Hepatic stellate cell (primary cell): ENCODE measurements at regions not wholly inside any gene's neighbourhood (a gene's known extent, or its start where the extent isn't known, plus 50 kb on each side); places are given as distances from the start of the nearest gene placed in this dataset.

Experiments used
- DNase-seq: peaks from one replicate; pipeline ENCODE4 v3.0.0; 2011; ENCODE audit warnings: low spot score

DNA sequence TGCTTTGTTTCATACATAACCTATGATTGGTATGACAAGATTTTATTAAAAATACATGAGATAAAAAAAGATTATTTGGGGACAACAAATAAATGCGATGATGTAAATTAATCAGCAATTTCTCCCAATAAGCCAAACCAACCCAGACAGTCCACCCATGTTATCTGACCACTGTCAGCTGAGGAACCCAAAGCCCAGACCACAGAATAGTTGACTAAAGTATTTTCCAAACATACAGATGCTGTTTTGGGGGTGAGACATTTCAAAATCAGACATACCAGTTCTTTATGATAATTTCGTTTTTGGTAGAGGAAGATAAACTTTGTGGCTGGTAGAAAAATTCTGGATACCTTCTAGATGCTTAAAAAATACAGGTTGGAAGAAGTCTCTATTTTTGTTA is 650.8 kb upstream of the FAM241A start:
- no peak for DNase-seq

DNA sequence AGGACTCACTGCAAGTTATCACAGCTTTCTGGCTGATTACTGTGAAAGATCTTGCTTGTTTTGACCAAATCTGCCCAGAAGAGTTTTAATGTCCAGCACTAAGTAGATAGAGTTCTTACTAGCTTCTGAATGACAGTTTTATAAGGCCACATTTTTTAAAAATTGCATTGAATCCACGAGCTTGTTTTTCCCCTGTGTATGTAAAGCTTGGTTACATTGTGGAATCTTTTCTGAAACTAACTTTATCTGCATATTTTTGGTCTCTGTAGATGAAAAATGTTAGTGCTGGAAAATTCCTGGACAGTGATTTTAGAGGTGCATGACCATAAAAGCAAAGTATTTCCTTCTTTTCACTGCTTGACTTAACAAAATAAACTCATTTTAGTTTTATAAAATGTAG is 650.3 kb upstream of the FAM241A start:
- no peak for DNase-seq

DNA sequence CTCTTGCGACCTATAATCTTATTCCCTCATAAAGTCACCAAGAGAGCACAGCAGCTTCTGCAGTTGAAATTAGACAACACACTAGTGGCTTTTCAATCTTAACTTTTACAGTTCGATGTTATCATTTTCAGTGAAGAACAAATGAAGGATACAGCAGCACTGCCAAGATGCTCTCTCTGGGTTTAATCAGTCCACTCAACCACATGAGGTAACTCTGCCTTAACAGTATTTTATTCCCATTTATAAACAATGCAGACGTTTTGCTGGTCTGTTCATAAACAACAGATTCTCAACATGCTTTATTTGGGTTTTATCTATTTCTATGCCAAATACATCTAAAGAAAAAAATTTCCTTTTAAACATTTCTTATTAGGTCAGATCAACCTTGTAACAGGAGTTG is 646.0 kb upstream of the FAM241A start:
- no peak for DNase-seq

DNA sequence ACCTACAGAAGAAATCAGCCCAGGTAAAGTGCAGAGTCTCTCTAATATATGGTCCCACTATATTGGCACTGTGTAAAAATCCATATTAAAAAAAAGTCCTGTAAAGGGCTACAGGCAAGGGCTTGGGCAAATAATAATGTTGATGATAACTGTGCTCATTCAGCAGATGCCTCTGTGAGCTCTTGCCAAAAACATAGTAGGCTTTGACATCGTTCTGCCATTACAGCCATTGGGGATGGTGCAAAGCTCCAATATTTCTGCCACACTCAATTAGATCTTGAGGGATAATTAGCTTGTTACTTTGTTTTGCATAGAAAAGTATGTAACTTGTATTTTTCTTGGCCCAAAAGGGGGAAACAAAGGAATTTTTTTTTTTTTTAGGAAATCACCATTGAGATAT is 645.5 kb upstream of the FAM241A start:
- no peak for DNase-seq

DNA sequence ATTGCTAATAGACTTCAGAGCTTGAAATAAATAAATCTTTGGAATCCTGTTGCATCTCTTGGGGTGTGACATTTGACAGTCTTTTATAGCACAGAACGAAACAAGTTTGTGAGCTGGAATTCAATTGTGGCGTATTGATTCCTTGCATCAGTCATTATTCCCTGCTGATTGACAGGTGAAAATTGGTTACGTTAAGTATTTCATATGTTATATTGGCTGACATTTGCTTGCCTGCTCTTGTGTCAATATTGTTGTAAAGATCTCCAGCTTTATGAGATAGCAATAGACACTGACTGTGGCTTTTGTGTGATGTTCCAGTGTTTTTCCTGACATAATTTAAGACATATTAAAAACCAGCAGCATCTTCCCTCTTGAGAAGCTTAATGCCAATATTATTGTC is 644.4 kb upstream of the FAM241A start:
- DNase-seq, result no peak

DNA sequence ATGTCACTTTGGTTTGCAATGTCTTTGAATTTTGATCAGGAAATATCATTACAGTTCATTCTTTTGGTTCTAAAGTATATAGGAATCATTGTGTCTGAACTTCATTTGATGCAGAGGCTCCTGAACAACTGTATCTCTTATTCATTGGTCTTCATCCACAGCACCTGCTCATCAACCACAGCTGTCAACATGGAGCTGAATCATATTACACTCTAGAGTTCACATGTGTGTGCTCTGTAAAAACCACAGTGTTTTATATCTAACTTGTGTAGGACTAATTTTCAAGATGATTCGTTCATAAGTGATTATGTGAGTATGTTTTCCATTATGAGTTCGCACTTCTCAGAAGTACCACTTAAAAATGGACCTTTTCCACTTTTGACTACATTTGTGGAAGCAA is 643.3 kb upstream of the FAM241A start:
- no peak for DNase-seq

DNA sequence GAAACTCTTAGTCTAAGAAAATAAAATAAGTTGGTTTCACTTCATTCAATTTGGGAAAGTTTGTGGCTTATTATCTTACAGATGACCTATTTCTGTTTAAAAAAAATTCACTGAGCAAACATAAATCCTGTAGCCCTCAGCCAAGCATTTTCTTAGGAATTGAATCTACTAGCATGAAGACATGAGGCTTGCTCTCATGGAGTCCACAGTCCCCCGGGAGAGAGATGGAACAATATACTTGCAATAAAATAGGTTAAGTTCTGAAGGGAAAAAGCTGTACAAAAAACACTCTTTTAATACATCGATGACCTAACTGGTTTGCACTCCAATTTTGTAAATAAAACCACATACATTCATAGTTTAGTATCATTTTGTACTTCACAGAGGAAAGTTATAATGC is 642.6 kb upstream of the FAM241A start:
- no peak for DNase-seq

DNA sequence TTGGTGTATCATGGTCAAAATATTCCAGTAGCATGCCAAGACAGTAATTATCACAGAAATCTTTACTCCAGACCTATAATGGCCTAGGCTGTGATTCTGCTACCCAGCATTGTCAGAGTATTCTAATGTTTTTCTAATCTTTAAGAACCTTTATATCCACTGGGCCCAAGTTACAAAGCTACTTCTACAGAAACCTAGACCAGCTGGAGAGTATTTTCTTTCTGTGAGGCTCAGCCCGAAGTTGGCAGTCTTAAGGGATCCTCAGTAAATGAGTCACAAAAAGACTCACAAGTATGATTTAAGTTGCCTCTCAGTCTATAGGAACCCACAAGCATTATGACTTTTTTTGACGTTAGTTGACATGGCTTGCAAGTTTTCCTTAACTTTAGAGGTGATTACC is 638.5 kb upstream of the FAM241A start:
- no peak for DNase-seq

DNA sequence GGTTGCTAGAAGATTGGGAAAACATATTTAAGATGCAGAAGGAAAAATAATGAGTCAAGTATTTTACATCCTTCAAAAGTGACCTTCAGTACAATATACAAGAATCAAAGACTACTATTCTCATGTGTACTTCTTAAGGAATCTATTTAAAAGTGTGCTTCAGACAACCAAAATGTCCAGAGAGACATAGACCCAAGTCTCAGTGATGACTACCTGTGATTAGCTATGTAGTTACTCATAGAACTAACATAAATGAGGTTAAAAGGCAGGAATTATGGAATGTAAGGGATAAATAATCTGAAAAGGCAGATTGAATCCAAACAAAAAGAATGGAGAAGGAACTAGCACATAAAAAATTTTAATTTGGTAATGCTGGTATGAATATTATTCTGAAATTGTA is 634.7 kb upstream of the FAM241A start:
- no peak for DNase-seq

DNA sequence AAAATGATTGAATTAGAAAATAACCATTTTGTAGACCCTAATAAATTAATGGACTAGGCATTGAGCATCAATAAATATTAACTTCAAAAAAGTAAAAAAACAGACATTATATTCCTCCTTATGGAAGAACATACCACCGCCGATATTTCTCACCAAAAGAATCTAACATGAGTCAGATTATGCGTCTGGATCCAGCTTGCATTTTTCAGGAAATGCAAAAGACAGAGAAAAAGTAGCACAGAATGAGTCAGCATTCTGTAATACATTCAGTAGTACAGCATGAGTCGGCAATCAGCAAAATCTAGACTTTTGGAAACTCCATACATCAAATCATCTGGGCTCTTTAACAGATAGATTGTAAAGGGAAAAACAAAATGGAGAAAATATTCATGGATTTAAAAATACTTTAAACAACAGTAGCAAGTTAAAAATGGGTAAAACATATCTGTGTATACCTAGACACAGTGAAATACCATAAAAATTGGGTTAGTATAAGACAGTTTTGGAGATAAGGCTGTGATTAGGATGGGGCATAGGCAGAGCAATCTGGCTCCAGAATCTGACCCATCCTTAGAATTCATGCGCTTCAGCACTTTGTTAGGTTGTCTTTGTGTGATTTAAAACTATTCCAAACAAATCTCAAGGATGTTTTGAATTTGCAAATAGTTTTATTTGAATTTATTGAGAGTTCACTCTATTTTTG is 633.0 kb upstream of the FAM241A start:
- peak; percentile 0 for DNase-seq

DNA sequence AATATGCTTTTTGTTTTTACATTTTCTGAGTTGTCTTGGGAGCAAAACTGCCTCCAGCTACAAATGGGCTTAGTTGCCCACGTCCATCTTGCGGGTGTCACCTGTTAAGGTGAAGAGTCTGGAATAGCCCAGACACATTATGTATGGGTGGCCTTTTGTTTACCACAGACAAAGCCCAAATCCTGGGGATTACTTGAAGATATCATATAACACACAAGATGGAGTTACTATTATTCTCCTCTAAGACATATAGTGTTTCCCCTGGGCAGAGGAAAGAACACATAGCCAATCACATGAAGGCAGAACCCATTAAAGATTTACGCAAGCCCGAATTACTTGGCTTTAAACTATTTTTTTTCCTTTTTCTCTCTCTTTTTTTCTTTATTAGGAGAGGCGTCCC is 625.6 kb upstream of the FAM241A start:
- DNase-seq, result no peak

DNA sequence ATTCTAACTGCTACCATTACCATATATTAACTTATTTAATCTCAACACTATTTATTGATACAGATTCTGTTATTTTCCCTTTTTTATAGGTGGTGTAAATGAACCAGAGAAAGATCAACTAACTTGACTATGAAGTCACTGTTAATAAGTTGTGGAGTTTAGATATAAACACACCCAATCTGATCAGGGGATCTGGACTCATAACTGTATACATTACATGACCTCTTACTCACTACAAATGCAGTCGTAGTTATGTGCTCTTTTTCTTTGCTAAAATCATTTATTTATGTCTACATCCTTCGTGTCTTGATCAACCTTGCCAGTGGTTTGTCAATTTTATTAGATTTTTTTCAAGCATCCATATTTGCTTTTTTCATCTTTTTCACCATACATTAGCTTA is 614.8 kb upstream of the FAM241A start:
- no peak for DNase-seq

DNA sequence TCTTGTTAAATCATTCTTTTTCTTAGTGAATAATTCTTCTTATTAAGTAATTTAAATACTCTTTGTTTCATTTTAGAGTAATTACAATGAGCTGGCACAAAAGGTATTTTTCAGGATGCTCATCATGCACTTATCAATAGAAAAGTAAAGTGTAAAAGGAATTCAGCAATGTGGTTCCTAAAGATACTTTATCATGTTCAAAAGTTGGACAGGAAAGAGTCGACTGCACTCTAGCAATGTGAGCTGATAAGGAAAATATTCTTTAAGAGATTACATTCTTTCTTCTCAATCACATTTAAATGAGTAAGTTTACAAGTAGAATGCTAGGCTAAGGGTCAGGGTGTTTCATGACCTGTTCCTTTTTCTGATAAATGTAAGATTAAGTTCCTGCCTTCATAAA is 609.5 kb upstream of the FAM241A start:
- DNase-seq, result no peak

DNA sequence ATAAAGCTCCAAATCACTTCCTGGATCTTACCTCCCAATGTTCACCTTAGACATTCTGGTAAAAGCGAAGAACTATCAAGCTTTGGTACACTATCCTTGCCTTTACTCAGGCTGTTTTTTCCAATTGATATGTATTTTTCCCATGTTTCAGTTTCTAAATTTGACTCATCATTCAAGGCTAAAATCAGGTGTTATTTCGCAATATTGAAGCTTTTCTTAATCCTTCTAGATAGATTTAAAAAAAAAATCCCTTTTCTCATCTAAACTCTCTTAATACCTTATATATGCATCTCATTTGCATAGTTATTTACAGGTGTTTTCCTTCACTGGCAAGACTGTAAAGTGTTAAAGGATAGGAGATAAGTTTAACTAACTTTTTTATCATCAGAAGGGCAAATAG is 608.1 kb upstream of the FAM241A start:
- no peak for DNase-seq

DNA sequence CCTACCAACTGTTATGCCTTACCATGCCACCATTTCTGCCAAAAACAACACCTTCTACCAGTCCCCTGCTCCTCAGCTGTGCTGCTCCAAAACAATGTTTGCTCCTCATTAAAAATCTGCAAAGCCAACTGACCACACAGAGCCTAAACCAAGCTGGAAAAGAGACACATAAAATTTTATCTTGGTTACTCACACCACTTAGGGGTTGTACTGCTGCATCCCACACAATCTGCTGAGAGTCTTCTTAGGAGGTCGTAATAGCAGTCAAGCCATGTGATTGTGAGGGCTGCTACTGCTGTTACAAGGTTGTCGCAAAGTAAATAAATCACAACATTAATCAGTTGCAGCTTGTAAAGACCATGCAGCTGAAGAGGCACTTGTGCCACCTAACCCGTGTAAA is 607.4 kb upstream of the FAM241A start:
- DNase-seq, result no peak

DNA sequence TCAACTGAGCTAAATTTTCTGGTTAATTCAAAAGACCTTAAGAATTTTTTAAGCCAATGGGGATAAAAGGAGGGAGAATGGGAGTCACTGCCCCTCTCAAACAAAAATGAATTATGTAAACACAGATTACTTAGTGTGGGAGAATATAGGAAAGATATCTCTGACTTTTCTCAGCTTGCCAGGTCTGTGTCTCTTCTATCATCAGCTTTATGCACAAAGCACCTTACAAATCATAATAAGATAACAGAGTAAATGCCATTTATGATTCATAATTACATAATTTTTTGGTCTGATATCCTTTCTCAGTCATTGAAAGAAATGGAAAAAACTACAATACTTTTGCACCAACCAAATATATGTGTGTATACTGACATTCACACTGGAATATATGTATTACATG is 604.6 kb upstream of the FAM241A start:
- no peak for DNase-seq

DNA sequence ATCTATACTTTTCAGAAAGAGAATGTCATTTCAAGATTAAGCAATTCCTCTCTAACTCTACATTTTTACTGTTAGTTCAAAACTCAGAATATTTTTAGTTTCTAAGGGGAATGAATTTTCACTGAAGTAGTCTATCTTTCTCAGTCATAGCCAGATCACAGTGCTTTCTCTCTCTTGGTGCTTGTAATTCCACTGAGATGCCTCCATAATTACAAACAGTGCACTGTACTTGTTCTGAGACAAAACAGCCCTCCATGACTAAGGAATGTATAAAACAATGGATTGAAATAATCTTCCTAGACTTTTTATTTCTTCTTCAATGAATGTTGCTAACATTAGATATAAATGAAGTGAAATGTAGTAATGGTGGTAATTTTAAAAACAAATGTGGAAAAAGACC is 603.2 kb upstream of the FAM241A start:
- no peak for DNase-seq

DNA sequence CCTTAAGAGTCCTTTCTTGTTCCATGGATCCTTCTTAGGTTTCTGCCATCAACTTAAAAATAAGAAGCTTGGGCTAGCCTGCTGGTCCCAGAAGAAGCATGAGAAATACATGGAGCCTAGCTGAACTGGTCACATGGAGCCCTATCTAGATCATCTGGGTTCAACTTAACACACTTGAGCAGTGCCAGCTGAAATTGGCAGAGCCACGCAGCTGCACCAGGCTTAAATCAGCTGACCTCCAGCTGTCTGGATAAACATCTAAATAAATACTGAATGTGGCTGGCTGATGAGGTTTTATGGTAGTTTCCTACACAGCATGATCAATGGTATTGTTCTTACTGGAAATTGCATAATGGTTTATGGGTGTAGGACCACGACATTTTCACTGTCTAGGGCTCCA is 598.4 kb upstream of the FAM241A start:
- no peak for DNase-seq

DNA sequence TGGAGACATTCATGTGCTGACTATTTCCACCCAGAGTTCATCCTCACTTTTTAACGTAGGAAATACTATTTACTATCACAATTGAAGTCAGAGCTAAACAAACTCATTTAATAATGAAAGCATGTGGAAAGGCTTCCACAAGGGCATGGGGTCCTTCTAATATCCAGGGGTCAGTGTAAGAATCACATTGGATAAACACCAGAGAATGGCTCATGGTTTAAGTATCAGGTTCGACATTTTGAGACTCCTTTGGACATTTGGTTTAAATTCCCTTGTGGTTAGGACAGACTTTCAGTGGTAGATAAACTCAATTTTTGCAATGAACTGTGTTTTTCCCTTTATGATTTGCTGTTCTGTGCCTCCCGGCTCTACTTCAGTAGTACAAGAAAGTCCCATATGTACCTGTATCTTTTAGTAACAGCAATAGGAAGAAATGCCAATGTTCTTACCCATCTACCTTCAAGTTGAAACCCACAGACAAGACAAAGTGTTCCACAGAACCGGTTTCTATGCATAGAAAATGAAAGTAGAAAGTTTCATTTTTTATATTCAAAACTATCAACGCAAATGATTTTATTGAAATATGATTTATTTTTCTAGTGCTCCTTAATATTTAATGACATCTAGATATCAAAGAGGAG is 589.0 kb upstream of the FAM241A start:
- DNase-seq, result no peak

DNA sequence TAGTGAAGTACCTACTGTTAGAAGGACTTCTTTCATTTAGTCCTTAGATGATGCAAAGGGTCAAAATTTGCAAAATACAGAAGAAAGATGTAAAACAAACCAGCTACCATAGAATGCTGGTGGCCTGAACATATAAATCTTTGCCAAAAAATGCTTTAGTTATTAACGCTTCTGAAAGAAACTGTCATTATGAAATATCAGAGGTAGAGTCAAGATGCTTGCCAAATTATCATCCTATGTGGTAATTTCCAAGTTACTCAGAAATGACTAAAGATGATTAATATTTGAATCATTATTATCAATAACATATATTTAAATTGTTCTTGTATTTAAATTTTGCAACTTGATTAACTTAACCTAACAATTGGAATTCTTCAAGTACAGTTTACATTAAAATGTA is 588.4 kb upstream of the FAM241A start:
- no peak for DNase-seq

DNA sequence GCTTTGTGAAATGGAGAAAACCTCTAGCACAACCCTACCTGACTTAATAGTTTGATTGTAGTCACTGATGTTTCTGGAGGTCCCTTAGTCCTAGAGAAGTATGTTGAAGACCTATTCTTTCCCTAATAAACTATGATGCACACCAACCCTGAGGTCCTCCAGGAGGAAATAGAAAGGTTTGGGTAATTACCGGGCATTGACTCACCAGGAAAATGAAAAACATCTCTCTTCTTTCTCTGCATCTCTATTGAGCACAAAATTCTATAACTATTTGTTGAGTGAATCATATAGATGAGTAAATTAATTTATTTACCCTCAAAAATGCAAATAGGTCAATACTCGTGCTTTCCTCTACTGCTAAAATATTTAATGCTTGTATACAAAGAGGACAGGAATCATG is 582.4 kb upstream of the FAM241A start:
- DNase-seq, result no peak

DNA sequence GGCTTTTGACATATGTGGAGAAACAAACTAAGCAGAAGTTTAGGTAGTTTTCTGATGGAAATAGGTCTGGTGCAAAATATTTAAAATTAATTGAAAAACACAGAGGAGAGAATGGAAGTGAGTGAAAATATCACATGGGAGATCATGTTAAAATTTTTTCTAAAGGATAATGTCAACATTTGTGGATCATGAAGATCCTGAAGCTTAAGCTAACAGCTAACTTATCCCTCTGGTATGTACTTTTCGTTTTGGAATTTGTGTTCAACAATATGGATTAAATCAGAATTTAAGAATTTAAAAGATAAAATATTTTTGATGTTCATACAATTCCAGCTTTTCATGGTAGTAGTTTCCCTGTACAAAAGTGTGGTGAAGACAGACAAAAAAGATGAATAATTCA is 572.8 kb upstream of the FAM241A start:
- no peak for DNase-seq

DNA sequence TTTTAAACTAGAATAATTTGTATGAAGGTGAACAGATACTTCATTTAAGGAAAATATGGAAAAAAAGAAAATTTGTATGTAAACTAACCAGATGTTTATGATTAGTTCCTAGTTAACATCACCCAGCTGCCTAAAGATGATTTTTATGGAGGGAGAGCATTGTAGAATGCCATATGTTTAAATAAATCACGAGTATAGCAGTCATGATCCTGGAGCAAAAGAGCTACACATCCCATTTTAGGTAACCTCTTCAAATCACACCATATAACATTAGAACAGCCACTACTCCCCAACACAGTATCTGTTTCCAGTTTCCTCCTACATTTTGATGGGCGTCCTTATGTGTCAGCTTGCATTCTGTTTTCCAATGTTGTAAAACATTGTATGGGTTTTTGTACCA is 571.9 kb upstream of the FAM241A start:
- no peak for DNase-seq

DNA sequence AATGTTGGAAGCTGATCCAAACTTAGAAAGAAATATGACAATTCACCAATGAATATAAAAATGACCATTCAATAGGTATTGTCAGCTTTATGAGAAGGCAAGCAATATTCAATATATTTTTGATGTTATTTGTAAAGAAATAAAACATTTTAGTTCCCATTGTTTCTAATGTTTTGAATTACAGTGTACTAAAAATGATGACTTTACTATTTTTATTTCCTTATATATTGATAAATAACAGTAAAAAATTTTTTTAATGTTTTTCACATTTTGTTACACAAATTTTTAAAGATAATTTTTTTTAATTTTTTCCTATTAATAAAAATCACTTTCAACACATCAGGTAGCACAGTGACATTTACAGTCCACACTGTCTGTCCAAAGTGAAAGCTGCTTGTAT is 565.5 kb upstream of the FAM241A start:
- no peak for DNase-seq
